OCI-LY7 (cell line): ENCODE measurements at regions not wholly inside any gene's neighbourhood (a gene's known extent, or its start where the extent isn't known, plus 50 kb on each side); places are given as distances from the start of the nearest gene placed in this dataset.

ENCODE experiments used
- EZH2phosphoT487 ChIP-seq: fragments of 200-600 bp; sonication (generic); IDR thresholded peaks from 2 replicates; pipeline ENCODE4 v1.6.1; 2018; ENCODE audit warnings: low read depth, borderline replicate concordance, mild to moderate bottlenecking, mixed run types, antibody characterized with exemption, low read length, moderate library complexity, mixed read lengths
- TF ChIP-seq, protein P1 (sequence below): fragments of 200-600 bp; sonication (generic); conservative IDR thresholded peaks from 2 replicates; pipeline ENCODE4 v1.5.1; 2014; ENCODE audit warnings: mild to moderate bottlenecking, antibody characterized with exemption, low read length, moderate library complexity, mixed read lengths

DNA sequence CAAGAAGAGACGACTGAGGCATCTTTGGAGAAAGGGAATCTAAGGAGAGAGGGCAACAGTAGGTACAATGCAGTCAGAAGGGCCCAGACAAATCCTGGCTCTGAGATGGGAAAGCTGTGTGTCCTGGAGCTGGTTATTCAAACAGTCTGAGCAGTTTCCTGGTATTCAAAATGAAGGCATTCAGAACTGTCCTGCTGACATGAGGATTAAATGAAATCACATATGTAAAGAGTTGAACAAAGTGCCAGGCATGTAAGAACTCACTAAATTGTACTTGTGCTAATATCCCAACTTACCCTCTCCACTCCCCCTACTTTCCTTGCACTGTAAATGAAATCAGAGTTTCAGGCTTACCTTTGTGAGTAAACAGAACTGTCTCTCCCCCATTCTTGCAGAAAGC, 60.9 kb upstream of the LDB2 start:
- TF ChIP-seq, protein P1, sequence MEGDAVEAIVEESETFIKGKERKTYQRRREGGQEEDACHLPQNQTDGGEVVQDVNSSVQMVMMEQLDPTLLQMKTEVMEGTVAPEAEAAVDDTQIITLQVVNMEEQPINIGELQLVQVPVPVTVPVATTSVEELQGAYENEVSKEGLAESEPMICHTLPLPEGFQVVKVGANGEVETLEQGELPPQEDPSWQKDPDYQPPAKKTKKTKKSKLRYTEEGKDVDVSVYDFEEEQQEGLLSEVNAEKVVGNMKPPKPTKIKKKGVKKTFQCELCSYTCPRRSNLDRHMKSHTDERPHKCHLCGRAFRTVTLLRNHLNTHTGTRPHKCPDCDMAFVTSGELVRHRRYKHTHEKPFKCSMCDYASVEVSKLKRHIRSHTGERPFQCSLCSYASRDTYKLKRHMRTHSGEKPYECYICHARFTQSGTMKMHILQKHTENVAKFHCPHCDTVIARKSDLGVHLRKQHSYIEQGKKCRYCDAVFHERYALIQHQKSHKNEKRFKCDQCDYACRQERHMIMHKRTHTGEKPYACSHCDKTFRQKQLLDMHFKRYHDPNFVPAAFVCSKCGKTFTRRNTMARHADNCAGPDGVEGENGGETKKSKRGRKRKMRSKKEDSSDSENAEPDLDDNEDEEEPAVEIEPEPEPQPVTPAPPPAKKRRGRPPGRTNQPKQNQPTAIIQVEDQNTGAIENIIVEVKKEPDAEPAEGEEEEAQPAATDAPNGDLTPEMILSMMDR = no peak
- no peak for TF ChIP-seq EZH2phosphoT487
